Left ventricle myocardium superior (tissue), 1 donor: ENCODE measurements at regions not wholly inside any gene's neighbourhood (a gene's known extent, or its start where the extent isn't known, plus 50 kb on each side); places are given as distances from the start of the nearest gene placed in this dataset.
"Not testable (repeated sequence)": the region's sequence is repeated elsewhere in the genome, so short reads cannot be mapped to it uniquely, and the experiment has no call there.

Source experiments
- ATAC-seq: fragments of 200-7000 bp; cut with Tn5 transposase; one replicate; pipeline ENCODE4 v1.9.1; 2020; ENCODE audit warnings: mild to moderate bottlenecking, moderate library complexity
- DNase-seq: peaks from one replicate; pipeline ENCODE4 v3.0.0-alpha.2; 2020
- intact Hi-C: fragments of 100-400 bp; cut with micrococcal nuclease; formaldehyde crosslinking; loops from one replicate; pipeline ENCODE4 v1.11.0; 2022
- donor health status: DM: no; HTN: yes; CAD: no; lungs with severe emphysema.

DNA sequence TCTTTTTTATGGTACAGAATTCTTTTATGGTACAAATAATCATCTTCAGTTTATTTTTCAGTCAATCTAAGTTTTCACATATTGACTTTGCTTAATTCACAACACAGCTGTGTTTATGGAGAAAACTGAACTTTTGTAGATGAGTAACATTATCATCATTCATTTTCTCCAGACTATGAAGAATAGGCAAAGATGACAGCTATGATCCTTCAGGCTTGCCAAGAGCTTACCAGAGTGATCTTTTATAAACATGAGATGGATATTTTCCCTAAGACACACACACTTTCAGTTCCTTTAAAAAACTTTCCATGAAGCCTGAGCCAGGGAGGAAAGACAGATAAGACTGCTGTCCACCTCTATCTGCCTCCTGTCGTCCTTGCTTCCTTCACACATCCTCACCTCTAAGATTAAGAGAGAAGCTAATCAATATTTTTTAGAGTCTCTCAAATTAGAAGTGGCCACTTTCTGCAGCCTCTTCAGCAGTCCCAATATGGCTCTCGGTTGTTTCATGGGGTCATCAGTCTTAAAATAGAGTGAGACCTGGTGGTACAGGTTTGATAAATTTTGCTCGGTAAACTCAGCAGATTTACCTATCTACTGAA lies 108.1 kb upstream of the SLC27A6 start:
- intact Hi-C loops: no loop called here
- DNase-seq (no peak), ATAC-seq (peak; percentile 91)

DNA sequence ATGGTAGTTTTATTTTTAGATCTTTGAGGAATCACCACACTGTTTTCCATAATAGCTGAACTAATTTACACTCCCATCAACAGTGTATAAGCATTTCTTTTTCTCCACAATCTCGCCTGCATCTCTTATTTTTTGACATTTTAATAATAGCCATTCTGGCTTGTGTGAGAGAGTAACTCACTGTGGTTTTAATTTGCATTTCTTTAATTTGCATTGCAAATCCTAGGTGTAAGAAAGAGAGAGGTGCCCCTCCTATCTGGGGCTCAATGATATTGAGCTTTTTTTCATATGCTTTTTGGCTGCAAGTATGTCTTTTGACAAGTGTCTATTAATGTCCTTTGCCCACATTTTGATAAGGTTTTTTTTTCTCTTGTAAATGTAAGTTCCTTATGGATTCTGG lies 106.3 kb upstream of the SLC27A6 start:
- ATAC-seq (no peak), DNase-seq (no peak)
- intact Hi-C loops: no loop called here

DNA sequence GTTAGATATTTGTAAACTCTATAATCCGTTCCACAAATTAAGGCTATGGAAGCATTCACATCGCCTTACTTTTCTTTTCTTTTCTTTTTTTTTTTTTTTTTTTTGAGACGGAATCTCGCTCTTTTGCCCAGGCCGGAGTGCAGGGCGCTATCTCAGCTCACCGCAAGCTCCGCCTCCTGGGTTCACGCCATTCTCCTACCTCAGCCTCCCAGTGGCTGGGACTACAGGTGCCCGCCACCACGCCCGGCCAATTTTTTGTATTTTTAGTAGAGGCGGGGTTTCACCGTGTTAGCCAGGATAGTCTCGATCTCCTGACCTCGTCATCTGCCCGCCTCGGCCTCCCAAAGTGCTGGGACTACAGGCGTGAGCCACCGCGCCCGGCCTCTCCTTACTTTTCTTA lies 104.1 kb upstream of the SLC27A6 start:
- ATAC-seq, intact Hi-C loops: not testable (repeated sequence)
- peak; percentile 21 for DNase-seq

DNA sequence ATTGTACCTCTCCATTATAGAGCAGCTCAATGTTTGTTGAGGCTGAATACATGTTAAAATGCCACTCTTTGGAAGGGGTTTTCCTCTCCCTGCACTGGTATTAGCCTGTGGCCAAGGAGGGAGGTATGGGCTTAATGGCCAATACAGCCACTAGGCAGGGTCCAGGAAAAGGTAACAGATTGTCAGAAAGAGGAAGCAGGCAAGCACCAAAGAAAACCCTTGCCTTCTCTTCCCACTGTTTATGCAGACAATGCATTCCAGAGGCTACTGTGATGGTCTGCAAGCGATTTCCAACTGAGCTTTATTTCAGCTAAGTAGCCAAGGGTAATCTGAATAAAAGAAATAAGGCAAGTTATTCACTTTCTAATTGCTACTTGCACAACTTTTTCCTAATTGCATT lies 95.3 kb upstream of the SLC27A6 start:
- no peak for ATAC-seq
- intact Hi-C loops: no loop called here
- DNase-seq: no peak

DNA sequence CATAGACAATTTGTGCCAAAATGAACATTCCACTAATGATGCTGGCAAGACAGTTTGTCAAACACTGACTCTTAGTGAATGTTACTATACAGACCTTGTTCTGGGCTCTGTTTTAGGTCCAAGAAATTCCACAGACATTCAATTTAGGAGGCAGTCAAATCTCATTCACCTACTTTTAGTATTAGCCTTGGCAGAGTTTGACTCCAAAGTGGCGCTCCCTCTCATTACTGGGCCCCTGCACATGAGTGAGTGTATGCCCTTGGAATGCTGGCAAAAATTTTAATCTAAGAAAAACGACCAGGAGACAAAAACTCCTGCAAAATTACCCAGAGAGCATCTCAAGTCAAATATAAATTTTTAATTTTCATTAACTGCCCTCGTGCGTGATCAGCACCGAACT lies 94.9 kb upstream of the SLC27A6 start:
- no peak for ATAC-seq
- intact Hi-C loops: no loop called here
- DNase-seq: no peak

DNA sequence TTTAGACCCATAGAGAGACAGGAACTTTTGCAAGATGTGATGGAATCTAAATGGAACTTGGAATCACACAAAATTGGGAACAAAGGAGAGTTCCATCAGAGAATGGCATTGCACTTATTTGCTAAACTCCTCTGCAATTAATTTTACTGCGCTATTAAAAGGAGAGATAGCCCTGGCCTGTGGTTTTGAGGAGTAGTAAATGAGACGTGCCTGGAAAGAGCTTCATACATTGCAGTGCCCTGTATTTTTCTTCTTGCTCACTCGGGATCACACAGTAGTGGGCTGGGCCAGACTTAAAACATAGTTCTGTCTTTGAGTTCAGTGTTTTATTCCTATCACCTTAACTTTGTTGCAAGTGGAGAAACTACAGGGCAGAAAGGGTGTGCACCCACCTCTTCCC lies 94.4 kb upstream of the SLC27A6 start:
- DNase-seq (no peak), ATAC-seq (no peak)
- intact Hi-C loops: no loop called here

DNA sequence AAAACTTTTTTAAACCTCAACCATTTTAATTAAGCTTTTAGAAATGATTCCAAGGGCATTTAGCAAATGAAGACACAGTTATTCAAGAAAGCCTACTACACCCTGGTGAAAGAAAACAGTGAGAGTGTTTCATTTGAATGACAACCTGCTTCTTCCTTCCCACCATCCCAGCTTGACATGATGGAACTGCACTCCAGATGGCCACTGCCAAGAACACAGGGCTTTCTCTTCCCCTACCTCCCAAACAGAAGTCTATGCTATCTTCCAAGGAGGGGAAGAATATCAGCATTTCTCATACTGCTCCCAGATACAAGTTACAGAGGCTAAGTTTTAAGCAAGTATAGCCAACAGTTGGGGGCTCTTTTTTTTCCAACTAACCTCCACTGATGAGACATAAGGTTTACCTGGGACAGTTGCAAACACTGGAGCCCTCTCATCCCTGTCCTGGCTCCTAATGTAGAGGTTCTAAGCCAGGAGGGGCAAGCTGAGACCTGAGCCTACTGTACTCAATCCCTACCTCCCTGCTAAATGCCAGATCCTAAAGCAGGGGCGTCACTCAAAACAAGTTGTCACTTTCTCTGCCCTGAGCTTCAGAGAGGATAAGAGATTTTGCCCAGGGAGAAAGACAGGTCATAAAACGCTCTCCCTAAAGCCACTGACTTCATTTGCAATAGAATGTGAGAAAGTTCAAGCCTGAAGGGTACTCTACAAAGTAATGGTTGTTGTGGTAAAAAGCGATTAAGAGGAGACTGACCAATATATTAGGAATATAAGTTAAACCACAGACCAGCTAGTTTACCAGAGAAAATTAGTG lies 88.5 kb upstream of the SLC27A6 start:
- ATAC-seq: no peak
- DNase-seq: no peak
- intact Hi-C loops: no loop called here

DNA sequence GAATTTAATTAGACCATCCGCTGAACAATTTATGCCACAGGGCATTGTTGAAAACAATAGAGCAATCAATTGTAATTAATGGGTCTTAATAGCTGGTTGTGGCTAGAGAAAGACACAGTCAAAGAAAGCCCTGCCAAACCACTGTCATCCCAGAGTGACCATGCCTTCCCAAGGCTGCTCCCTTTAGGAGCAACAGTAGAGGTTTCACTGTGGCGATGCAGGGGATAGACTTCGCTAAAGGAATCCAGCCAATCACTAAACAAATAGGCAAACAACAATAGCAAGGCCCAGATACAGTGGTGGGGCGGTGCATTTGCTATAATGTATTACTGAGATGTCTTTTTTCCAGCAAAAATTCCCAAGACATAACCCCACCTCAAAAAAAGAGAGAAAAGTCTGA lies 87.8 kb upstream of the SLC27A6 start:
- no peak for ATAC-seq
- DNase-seq: no peak
- intact Hi-C loops: no loop called here

DNA sequence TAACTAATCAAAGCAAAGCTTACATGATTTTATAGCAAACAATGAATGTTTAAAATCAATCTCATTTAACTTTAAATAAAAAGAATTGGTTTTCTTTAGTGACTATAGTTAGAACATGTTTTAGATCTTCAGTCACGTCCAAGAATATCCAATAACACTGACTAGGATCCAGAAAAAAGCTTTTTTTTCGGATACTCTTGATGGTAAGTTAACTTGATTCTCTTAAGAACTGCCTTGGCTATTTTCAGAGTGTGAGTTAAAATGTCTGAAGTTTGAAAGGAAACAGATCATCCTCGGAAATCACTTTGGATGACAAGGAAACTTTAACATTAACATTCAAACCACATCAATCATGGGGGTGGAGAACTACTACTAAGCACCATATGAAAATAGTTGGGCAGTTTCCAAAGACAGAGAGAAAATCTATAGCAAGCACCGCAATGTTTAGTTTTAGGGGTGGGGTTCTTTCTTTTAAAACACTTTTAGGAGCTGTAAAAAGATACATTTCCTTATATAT lies 83.7 kb upstream of the SLC27A6 start:
- DNase-seq: no peak
- no peak for ATAC-seq
- intact Hi-C loops: no loop called here

DNA sequence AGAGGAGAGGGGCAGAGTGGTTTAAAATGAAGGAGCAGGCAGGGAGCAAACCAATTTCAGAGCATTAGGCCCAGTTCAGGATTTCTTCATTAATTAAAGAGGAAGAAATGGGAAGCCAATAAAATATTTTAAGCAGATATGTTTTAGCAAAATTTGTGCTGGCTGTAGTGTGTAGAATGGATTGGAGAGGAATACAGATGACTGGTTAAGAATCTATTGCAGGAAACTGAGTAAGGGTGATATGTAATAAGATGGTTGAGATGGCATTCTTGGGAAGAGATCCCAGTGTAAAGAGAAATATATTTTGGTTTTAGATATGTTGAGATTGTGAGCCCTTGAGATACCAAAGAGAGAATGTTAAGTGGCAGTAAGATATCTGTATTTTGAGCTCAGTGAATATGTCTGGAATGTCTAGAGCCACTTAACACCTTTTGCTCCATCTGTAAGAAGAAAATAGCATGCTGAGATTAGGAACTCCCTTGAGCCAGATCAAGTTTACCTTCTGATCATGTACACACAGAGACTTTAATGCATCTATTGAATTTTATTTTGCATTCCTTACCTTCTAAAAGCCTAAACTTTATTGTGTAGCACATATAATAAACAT lies 79.5 kb upstream of the SLC27A6 start:
- ATAC-seq (peak; percentile 81), DNase-seq (no peak)
- intact Hi-C loops: no loop called here

DNA sequence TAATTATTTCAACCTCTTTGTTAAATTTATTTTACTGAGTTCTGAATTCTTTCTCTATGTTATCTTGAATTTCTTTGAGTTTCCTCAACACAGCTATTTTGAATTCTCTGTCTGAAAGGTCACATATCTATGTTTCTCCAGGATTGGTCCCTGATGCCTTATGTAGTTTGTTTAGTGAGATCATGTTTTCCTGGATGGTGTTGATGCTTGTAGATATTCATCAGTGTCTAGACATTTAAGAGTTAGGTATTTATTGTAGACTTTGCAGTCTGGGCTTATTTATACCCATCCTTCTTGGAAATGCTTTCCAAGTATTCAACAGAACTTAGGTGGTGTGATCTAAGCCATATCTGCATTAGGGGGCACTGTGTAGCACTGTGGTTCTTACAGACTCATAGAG lies 70.2 kb upstream of the SLC27A6 start:
- ATAC-seq: no peak
- no peak for DNase-seq
- intact Hi-C loops: no loop called here

DNA sequence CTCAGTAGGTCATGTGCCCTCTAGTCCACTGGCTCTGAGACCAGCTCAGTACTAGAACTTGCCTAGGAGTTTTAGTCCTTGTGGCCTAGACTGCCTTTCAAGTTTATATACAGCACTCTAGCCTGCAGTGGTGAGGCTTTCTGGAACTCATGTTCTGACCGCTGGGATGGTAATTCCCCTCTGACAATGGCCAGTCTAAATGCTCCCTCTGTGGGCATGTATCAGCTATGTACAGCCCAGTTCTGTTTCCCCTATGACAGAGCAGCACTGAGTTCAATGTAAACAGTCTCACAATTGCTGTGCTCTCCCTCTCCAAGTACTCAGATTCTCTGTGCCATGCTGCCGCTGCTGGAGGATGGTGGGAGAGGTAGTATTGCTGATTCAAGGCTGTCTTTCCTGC lies 68.6 kb upstream of the SLC27A6 start:
- no peak for ATAC-seq
- DNase-seq: no peak
- intact Hi-C loops: no loop called here

DNA sequence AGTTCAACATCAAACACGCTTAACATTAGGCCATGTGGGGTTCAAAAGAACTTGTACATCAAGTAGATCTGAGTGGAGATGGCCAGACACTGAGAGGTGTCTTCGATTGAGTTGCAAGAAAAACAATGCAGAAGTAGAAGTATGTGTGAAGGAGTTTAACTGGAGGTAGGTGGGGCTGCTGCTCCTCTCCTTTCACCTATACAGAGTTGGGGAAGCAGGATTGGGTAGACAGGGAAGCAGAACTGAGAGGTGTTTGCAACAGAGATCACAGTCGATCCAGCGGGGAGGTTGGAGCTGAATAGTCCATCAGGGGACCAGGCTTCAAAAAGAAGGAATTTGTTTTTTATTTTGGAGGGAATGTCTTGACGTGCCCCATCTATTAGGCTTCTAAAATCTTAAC lies 61.7 kb upstream of the SLC27A6 start:
- ATAC-seq (no peak), DNase-seq (no peak)
- intact Hi-C loops: loop anchor here (10.0 kb wide), 2 partner anchors 211 to 861 kb away; no protein-coding TSS in a partner anchor

DNA sequence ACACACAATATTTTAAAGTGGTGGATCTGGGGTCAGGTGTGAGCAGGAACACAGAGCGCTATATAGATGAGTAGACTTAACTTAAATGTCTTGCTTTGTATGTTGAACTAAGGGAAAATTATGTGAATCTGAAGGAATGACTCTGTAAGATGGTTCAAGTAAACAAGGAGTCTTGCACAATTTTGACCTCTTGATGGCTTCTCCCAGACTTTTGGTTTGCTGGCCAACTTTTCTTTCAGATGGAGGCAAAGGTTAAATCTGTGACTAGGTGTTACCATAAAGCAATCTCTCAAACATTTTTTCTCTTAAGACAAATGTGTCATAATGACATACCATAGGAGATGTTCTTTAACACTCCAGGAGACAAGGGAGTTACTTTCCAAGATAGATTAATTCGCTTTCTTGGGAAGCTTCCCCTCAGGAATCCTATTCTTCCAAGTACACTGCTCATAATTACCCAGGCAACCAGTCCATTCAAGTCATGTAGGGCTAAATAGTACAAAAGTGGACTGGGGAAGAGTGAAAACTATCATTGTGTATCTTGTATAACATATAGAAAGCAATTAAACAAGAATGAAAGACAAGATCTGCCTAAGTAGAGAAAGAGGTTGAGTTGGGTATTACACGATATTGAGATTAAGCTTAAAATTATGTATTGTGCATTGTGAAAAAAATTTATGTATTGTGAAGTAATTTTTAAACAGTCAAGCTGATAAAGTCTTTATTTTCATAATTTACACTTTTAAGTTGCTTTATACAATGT lies 60.3 kb upstream of the SLC27A6 start:
- ATAC-seq (no peak), DNase-seq (no peak)
- intact Hi-C loops: loop anchor here (10.0 kb wide), 2 partner anchors 210 to 860 kb away; no protein-coding TSS in a partner anchor

DNA sequence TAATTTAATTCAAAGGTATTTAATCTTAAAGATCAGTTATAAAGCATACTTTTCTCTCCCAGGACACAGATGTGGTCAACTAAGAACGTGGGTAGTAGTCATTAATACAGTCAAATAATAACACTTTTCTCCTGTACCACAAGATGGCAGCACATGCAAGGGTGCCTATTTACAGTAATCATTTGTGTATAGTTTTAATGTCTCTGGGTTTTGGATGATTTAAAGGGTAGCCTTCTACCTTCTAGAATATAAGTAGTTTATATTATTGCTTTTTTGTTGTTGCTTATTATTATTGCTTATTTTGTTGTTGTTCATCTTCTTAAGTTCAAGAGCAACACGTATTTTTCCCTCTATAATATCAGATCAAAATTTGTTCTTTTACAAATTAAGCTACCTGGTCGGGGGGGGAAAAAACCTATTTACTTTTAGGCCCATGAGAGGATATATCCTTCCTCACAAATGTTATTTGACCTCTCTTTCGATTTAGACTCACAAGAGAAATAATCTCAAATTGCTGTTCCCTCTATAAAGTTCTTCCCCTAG lies 59.6 kb upstream of the SLC27A6 start:
- peak; percentile 78 for ATAC-seq
- intact Hi-C loops: loop anchor here (10.0 kb wide), 2 partner anchors 209 to 859 kb away; no protein-coding TSS in a partner anchor
- DNase-seq: no peak

DNA sequence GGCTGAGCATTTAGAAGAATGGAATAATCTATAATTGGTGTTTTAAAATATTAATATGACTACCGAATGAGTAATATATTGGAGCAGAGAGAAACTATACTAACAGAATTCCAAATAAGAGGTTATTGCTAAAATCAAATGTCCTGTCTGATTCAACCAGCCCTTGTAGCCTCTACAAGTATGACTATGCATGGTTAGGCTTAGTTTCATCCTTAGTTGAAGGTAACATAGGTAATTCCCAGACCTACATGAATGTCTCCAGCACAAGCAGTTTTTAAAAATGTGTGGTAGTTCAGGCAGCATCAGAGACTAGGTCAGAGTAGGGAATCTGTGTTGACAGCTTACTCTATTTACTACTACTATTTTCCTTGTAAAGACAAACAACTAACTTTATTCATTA lies 51.7 kb upstream of the SLC27A6 start:
- ATAC-seq (no peak), DNase-seq (no peak)
- intact Hi-C loops: no loop called here
